SKM-1 treated with dmso at 0.1 percent for 144 hours (cell line): ENCODE measurements at regions not wholly inside any gene's neighbourhood (a gene's known extent, or its start where the extent isn't known, plus 50 kb on each side); places are given as distances from the start of the nearest gene placed in this dataset.

Source experiments
- DNase-seq: peaks from one replicate; lab custom pipeline; 2025; ENCODE audit not compliant: unreplicated experiment; lab: John Stamatoyannopoulos, UW

DNA sequence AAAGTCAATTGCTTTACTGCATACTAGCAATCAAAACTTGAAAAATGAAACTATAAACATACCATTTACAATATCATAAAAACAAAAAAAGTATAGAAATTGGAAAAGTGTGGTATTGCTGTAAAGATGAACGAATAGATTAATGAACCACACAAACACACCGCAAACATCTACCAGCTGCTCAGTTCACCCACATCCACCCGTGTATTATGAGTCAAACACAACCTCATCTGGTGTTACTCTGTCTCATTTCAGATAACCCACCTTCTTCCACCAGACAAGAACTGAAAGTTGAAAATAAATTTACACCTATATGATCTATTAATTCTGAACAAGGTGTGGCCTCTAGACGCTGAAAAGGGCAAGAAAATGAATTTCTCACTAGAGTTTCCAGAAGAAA, 53.3 kb downstream of the BLID start:
- DNase-seq = no peak

DNA sequence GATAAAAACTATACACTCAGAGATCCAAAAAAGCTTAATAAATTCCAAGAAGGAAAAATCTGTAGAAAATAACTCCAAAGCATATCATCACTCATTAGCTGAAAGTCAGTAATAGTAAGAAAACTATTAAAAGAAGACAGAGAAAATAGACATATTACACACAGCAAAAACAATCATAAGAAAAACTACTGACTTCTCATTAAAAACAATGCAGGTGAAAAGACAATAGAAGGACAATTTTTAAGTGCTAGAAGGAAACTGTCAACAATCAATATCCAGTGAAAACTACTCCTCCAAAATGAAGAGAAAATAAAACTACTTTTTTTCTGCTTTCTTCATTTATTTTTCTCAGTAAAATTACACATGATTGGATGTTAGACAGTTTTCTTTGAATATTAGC, 56.5 kb downstream of the BLID start:
- no peak for DNase-seq

DNA sequence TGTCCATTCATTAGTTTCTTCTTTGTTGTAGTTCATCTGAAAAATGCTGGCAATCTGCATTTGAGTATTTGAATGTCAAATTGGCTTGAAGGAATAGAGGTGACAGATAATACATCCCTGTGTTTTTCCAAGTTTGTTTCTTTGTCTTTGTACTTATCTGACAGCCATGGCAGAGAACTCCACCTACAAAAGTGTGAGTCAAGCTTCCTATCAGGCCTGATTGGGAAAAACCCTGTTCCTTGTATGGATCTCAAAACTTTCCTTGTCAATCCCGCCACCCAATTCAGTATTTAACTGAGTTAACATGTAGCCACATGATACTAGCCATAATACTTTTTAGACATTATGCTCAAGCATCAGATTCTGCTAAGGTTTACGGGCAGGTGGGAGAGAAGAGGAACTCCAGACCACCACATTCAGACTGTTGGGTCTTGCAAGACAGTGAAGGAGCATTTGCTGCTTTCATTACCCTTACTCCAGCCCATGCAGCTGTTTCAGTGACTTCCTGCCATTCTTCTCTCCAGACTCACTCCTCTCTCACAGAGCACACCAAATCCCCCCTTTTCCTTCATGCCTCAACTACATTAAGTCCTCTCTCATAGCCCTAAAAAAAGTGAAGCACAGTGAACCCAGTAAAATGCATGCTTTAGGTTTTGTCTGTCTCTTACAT, 65.9 kb downstream of the BLID start:
- no peak for DNase-seq

DNA sequence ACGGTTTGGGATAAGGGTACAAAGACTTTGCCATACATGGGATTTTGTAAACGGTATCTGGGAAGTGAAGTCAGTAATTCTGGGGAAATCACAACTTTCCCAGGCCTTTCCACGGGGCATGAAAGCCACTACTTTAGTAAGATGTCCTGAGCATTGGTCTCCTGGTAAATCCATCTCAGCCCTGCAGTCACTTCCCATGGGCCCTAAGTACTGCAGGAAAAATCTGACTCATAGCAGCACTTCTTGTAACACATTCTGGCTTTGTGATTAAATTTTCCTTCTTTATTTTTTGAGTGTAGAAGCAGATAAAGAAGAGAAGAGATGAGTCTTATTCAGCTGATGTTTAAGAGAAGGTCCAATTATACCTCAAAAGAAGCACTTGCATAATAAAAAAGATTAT, 67.6 kb downstream of the BLID start:
- DNase-seq = no peak

DNA sequence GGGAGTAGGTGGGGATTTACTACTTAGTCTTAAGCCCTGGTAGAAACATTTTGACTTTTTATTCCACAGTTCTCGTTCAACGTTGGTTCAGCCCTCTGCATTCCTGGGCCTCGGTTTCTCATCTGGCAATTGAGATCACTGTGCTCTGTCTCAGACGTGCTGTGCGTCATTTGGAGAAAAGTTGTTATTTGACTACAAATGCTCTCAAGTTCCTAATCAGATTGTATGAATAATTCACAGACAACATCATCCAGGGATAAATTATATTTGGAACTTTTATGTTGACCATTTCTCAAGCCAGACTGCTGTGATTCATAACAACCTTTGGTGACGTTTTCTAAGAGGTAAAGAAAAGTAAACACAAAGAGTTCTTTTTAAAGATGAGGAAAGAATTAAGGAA, 69.2 kb downstream of the BLID start:
- no peak for DNase-seq

DNA sequence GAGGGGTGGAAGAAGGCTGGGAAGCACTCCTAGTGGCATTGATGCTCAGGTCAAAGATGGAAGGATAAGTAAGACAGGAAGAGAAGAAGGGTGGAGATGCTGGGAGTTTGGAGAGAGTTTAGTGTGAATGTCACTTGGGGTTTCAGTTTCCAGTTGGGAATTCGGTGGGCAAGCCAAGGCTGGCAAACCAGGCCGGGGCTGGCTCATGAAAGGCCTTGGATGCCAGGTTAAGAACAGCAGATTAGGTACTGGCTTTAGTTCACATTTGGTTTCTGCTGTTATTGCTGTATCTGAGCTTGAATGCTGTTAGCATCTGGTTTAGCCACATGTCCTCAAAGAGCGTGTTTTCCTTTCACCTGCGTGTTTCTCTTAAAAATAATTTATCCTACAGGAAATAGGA, 69.6 kb downstream of the BLID start:
- DNase-seq = no peak

DNA sequence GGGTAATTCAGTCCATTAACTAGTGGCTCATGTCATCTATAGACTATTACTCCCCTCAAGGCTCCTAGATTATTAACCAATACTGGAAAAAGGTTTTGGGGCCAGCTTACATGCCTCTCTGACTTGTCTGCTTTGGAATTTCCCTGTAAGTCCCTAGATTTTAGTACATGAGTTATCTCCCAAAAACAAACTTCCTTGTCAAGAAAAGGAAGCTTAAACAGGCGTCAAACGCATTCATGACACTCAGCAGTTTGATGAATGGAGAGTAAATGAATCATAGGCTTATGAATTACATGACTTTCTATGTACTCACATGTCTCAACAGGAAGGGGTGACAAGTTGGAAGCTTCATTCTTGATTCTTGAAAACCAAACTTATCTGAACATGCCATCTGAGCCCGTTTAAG, 70.8 kb downstream of the BLID start:
- no peak for DNase-seq

DNA sequence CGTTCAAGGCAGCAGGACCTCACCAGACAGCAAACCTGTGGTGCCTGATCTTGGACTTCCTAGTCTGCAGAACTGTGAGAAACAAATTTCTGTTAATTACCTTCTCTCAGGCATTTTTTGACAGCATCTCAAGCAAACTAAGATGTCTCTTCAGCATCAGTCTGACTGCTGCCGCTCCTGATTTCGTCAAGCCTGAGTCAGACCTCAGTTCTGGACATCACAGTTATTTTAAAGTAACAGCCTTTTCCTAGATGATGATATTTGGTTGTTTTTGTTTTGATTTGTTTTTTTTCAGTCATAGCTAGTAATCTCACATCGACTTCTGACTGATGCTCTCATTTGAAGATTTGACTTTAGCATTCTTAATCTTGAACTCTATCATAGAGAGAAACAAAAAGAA, 71.9 kb downstream of the BLID start:
- DNase-seq = no peak

DNA sequence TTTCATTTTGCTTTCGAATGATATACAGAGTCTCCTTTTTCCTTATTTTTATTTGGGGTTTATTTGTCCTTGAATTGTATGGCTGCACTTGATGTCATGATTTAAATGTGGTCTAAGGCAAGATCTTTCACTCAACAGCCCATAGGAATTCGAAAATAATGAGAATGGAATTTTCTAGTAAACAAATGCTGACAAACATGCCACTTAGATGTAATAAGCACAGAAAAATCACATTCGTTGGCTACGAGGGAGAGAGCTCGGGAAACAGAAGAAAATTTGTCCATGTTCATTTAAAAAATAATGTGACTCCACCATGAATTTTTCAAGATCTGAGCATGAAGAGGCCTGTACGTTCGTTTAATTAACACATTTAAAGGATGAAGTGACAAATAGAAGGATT, 73.0 kb downstream of the BLID start:
- no peak for DNase-seq

DNA sequence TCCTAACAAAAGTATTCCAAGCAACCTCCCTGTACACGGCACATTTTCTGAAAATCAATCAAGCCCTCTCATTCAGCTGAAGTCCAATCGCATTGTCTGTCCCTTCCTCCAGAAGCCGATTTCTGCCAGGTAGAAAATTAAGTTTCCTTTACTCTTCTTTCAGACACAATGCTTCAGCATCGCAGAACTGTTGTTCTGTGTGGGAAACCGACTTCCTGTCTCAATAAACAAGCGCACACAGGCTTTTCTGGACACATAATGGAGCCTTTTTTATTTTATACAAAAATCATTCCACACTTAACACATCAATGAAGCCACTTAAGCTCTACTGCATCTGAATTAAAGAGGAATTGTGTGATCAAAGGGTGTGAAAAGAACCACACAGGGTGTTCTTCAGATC, 75.6 kb downstream of the BLID start:
- no peak for DNase-seq

DNA sequence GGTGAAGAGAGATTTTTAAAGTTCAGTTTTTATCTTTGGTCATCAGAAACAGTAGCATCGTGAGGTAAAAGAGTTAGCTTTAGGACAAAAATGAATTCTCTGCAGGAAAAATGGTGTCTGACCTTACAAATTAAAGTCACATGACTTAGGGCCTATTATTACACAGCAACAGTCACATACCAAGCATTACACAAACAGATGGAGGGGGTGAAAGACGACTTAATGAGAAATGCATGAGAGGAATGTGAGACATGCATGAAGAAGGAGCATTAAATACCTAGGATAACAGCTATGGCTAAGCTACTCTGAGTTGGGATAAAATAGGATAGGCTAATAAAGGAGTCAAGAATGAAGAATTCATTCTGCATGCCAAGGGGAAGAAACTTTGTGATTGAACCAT, 77.5 kb downstream of the BLID start:
- DNase-seq = no peak

DNA sequence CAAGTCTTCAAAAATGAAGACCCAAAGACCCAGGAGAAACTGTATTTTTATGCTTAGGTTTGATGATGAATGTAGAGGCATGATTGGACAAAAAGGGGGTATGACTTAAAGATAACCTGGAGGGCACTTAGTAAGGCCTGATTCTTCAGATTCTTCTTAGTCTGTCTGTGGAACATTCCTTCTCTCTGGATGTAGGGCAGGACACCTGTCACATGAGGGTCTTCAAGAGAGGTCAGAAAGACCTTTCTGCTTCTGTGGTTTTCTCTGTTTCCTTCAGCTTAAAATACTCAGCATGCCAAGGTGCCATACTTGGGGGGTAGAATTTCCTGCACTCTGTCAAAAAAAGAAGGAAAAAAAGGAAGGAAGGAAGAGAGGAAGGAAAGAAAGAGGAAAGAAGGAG, 78.1 kb downstream of the BLID start:
- DNase-seq = no peak

DNA sequence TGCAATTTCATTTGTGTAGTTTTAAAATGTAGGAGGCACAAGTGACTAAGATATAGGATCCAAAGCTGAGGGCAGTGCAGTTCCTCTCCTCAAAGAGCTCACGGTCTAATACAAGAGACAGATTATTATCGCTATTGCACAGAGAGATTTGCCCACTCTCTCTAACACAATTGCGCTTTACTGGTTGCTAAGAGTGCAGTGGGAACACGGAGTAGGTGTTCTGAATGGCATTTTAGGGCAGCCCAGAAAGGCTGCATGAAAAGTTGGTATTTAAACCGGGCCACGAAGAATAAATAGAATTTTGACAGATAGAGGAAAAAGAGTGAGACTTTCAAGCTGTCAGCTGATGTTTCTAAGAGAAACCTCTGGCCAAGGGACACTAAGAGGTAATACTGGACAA, 79.5 kb downstream of the BLID start:
- no peak for DNase-seq

DNA sequence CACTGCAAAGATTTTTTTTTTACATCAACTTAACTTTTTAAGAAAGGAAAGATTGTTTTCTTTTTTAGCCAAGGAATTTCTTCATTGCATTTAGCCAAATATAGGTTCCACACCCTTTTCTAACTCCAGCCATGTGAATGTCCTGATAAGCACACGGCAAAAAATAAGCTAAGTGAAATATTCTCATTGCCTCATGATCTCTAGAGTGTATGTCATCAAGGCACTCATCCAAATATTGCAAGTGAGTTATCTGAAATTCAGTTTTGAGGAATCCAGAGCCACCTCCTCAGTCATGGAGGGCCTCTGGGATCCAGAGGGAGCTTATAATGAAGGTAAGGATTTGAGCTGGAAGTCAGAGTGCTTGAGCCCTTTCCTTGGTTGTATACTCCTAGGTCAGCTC, 80.0 kb downstream of the BLID start:
- no peak for DNase-seq

DNA sequence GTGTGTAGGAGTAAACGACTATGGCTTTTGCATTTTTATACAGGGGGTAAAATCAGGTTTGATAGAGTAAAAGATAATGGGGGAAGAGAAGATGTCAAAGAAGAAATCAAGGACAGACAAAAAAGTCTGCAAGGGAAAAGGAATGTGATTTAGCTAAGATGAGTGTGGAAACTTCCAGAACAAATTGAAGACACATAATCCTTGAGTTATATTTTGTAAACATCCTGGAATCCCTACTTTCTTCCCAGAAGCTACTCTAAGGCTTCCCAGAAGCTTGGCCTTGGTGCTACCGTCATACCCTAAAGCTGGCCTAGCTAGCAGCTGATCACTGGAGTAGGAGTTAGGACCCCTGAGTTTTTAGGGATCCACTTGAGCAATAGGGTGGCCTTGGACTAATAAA, 82.4 kb downstream of the BLID start:
- DNase-seq = no peak

DNA sequence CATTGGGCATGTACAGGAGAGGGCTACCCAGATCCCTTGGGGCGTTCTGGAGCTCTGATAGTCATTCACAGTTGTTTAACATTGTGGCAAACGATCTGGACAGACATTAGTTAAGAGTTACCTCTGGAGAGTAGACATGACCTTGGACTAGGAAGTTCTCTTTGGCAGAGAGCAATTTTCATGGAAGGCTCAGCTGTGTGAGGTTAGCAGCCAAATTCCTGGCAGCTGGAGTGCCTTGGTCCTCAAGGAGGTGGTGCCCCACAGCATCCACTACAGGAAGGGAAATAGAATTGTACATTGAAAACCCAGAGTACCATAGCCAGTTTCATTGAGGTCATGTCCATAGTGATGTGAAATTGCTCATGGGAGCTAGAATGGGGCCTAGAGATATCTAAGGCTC, 82.8 kb downstream of the BLID start:
- no peak for DNase-seq

DNA sequence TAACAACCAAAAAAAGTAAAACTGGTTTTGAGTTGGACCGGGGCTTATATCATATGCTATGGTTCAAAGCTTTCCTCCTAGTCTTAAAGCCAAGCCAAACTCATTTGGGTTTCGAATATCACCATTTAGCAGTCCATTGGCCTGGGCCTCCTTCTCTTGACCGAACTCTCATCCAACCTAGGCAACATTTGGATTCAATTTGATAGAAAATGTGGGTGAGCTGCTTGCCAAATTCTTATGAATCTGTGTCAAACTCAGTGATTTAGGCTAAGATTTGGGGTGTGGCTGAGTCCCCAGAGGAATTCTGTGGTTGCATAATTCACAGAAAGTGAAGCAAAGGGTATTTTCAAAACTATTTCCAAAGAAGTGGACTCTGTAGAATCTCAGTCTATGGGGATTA, 83.7 kb downstream of the BLID start:
- no peak for DNase-seq

DNA sequence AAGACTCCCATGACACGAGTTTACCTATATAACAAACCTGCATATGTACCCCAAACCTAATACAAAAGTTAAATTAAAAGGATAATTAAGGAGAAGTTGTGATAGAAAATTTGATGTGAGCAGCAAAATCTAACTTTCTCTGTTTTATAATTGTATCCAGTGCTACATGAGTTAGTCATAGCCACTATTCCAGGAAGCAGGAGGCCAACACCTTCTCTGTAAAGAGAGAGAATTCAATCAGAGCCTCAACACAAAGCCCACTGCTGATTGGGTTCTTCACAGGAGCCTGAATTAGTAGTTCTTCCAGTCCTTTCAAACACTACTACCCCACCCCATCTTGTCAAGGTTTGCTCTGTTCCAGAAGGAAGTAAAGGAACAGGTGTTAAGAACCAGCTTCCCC, 84.2 kb downstream of the BLID start:
- no peak for DNase-seq

DNA sequence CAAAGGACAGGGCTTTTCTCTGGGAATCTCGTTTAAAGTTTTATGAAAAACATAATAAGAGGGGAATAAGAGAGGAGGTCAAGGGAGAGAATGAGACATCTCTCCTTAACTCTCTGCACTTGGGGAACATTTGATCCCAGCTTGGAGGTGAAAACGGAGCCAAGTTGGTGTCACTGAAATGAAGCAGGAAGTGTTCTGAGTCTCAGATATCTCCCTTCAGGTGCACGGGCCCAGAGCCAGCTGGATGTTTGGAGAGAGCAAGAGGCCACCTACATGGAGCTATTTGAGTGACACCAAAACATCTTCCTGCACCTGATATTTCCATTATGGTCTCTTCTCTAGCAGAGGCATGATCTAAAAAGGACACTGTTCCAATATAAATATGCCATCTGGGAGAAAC, 85.7 kb downstream of the BLID start:
- no peak for DNase-seq

DNA sequence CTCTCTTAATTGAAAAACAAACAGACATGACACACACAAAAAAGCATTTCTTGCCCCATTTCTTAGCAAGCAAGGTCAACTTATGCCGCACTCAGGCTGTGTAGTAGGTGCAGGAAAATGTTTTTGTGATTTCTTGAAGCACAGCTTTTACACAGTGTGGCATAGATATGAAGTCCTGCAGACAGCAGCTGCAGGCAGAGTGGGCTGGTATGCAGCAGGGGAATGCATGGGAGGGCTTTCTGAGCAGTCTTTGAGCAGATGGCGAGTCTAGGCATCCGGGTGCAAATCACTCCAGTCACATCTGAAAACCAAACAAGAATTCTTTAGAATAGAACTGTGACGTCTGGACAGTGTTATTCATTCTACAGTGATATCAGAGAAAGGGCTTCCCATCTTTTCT, 87.5 kb downstream of the BLID start:
- no peak for DNase-seq

DNA sequence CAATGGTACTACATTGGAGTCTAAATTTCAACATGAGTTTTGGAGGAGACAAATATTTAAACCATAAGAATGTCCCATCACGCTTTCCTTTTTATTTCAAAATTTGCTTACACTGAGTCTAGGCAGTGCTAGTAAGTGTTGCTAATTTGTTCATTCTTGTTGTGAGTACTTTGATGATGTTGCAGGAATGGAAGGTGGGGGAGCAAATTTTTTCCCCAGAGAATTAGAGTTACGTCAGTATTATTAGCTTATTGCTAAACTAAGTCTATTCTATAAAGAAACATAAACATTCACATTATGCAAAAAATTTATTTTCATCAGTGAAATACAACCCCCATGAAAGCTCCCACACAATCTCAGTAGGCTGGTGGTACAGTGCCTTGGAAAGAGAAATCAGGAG, 88.0 kb downstream of the BLID start:
- no peak for DNase-seq

DNA sequence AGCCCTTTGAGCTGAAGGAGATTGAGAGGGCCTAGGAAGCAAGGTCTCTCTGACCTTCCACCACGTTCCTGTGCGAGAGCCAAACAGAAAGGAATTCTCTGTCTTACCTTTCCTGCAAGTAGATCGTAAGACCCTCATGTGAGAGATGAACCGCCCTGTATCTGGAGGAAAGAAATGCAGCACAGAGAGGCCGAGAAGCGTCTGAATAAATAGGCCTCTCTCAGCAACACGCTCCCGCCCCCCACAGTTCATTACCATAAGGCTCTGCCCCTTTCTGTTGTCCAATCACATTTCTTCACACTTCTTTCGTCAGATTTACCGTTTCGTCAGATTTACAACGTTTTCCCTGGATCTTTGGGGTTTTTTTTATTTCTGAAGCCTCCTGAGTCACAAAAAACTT, 90.3 kb downstream of the BLID start:
- no peak for DNase-seq

DNA sequence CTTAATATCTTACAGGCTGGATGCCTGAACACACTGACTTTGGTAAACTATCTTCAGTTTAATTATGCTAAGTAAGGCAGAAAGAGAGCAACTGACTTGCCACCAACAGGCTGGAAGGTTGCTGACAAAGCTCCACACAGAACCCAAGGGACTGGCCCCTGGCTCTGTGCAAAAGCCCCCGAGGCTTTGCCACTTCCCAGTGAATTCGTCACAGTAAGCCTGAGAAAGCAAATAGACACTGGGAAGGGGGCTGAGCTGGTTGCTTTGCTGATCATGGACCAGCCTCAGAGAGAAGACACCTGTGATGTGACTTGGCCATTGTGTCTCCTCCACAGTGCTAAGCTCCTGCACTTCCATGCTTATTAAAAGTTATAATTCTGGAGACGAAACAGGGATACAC, 91.7 kb downstream of the BLID start:
- DNase-seq = no peak
